Suprapubic skin (tissue), 4 donors: ENCODE measurements at regions not wholly inside any gene's neighbourhood (a gene's known extent, or its start where the extent isn't known, plus 50 kb on each side); places are given as distances from the start of the nearest gene placed in this dataset.

Source experiments
- DNase-seq, 2 donors: peaks; one replicate each; pipeline ENCODE4 v3.0.0-alpha.2; 2019; ENCODE audit warnings: low spot score in 2 of 2
- H3K27ac ChIP-seq: fragments of 200-600 bp; sonication (generic); one replicate; pipeline ENCODE4 v1.5.1; 2019
- H3K27me3 ChIP-seq: fragments of 200-600 bp; sonication (generic); one replicate; pipeline ENCODE4 v1.5.1; 2019
- H3K36me3 ChIP-seq: fragments of 200-600 bp; sonication (generic); one replicate; pipeline ENCODE4 v1.5.1; 2019
- H3K4me1 ChIP-seq: fragments of 200-600 bp; sonication (generic); one replicate; pipeline ENCODE4 v1.5.1; 2019
- H3K4me3 ChIP-seq: fragments of 200-600 bp; sonication (generic); one replicate; pipeline ENCODE4 v1.5.1; 2019; ENCODE audit warnings: mild to moderate bottlenecking
- H3K9me3 ChIP-seq: fragments of 200-600 bp; sonication (generic); one replicate; pipeline ENCODE4 v1.5.1; 2019
- EP300 ChIP-seq: sonication (generic); formaldehyde crosslinking; IDR thresholded peaks from one replicate; pipeline ENCODE4 v1.6.1; 2017; ENCODE audit warnings: antibody characterized with exemption
- POLR2A ChIP-seq, 2 donors: fragments of 450-650 bp; IDR thresholded peaks; one replicate each; pipeline ENCODE4 v1.6.1; 2017; ENCODE audit warnings: antibody characterized with exemption in 2 of 2, mild to moderate bottlenecking in 2 of 2, moderate library complexity in 2 of 2
- POLR2AphosphoS5 ChIP-seq, 3 donors: sonication (generic); formaldehyde crosslinking; IDR thresholded peaks; one replicate each; pipeline ENCODE4 v1.6.1; 2017; ENCODE audit warnings: antibody characterized with exemption in 3 of 3
- WGBS: methylation state at CpG from one replicate; pipeline ENCODE4 v1.1.5; 2018; 5-methylcytosine and 5-hydroxymethylcytosine counted together
- TF ChIP-seq, protein P1 (sequence below), 2 donors: fragments of 200-600 bp in 1 of 2; fragments of 450-650 bp in 1 of 2; sonication (generic) in 1 of 2; IDR thresholded peaks; one replicate each; pipeline ENCODE4 v1.5.1; 2016 to 2019; ENCODE audit warnings: antibody characterized with exemption in 2 of 2, mild to moderate bottlenecking in 1 of 2, moderate library complexity in 1 of 2

DNA sequence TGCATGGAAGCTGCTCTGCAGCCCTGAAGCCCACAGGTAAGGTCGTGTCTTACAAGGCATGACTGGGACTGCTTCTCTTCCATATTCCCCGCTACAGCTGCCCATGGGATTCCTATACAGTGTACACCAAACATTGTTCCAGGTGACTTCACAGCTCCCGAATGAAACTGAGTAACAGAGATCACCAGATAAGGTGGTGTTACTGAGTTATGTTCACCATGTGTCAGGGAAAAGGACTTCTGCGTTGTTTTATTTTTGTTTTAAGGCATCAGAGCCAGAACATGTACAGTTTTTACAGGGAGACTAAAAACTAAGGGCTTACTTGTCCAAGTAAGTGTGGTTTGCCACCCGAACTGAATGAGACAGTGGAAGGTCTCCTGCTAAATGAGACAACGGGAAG is 138.3 kb downstream of the CD83 start:
- no peaks in the 10 kb centered on the region for H3K27me3 ChIP-seq
- no peaks in the 10 kb centered on the region for H3K4me1 ChIP-seq
- no peak overlapping the region for H3K4me3 ChIP-seq
- no peak for TF ChIP-seq POLR2A (IDR thresholded peaks at IDR 0.05)
- no peak for TF ChIP-seq EP300
- TF ChIP-seq, protein P1, sequence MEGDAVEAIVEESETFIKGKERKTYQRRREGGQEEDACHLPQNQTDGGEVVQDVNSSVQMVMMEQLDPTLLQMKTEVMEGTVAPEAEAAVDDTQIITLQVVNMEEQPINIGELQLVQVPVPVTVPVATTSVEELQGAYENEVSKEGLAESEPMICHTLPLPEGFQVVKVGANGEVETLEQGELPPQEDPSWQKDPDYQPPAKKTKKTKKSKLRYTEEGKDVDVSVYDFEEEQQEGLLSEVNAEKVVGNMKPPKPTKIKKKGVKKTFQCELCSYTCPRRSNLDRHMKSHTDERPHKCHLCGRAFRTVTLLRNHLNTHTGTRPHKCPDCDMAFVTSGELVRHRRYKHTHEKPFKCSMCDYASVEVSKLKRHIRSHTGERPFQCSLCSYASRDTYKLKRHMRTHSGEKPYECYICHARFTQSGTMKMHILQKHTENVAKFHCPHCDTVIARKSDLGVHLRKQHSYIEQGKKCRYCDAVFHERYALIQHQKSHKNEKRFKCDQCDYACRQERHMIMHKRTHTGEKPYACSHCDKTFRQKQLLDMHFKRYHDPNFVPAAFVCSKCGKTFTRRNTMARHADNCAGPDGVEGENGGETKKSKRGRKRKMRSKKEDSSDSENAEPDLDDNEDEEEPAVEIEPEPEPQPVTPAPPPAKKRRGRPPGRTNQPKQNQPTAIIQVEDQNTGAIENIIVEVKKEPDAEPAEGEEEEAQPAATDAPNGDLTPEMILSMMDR (IDR thresholded peaks at IDR 0.05), result no peak
- no peak for TF ChIP-seq POLR2AphosphoS5 (IDR thresholded peaks at IDR 0.05)
- H3K36me3 ChIP-seq, result no peaks in the 10 kb centered on the region
- no peaks in the 10 kb centered on the region for H3K9me3 ChIP-seq
- DNase-seq, result no peak
- no peak overlapping the region for H3K27ac ChIP-seq
- WGBS, result 91% methylated on average over 6 of the region's 6 CpGs

DNA sequence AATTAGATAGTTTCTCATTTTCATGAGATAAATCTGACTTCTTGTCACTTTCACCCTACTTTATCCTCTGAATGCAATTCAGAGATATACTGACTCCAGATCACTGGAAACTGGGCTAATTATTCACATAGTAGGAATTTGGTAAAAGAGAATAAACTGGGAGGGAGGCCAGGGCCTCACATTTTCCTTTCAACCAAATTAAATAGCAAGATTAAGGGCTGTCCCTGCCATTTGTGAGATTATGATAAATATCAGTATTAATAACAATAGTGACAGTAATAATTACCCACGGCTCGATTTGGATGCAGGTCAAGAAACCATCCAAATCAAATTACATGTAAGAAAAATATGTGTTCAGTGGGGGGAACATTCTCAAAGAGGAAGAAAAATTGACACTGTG is 140.5 kb downstream of the CD83 start:
- DNase-seq, result no peak
- 51% methylated on average over 2 of the region's 2 CpGs for WGBS
- Histone ChIP-seq H3K36me3 (no peaks in the 10 kb centered on the region), H3K27me3 (no peaks in the 10 kb centered on the region), H3K4me3 (no peak overlapping the region), H3K4me1 (no peaks in the 10 kb centered on the region), H3K27ac (no peak overlapping the region), H3K9me3 (no peaks in the 10 kb centered on the region)
- TF ChIP-seq, protein P1 (IDR thresholded peaks at IDR 0.05), result no peak
- TF ChIP-seq POLR2A (IDR thresholded peaks at IDR 0.05), result no peak
- no peak for TF ChIP-seq EP300
- TF ChIP-seq POLR2AphosphoS5 (IDR thresholded peaks at IDR 0.05), result no peak

DNA sequence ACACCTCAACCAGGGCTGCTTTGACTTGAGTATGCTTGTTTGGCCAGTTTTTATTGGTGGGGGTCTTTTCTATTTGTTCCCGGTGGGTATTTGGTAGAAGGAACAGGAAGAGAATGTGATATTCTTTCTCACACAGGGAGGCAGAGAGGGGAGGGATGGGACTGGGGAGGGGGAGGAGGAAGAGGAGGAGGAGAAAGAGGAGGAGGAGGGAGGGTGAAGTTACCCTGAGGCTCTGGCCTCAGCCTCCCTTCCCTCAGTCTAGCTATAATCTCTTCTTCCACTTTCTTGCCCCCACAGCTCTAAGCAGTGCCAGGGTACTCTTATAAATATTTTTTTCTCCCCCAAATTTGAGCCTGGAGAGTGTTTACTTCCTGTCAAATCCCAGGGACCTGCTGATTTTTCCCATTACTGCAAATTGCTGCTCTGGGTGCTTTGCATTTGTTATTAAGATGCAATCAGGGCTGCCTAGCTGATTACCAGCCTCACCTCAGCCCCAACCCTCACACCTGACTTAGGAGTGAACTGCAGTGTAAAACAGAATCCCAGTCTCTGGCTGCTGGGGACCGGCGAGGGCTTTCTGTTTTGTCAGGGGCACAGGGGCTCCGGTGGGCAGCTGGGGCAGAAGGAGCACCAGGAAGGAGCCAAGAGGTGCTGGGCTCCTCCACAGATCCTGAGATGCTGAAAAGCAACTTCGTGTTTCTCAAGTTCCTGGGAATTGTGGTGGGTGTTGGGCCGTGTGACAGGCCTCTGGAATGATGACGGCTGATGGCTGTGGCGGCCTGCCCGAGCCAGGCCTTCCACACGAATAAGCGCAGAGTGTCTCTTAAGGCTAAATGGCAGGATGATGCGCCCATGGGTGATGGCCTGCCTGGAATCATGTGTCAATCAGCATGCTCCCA is 141.4 kb downstream of the CD83 start:
- 78% methylated on average over 7 of the region's 12 CpGs for WGBS
- no peaks in the 10 kb centered on the region for H3K27me3 ChIP-seq
- no peak for DNase-seq

DNA sequence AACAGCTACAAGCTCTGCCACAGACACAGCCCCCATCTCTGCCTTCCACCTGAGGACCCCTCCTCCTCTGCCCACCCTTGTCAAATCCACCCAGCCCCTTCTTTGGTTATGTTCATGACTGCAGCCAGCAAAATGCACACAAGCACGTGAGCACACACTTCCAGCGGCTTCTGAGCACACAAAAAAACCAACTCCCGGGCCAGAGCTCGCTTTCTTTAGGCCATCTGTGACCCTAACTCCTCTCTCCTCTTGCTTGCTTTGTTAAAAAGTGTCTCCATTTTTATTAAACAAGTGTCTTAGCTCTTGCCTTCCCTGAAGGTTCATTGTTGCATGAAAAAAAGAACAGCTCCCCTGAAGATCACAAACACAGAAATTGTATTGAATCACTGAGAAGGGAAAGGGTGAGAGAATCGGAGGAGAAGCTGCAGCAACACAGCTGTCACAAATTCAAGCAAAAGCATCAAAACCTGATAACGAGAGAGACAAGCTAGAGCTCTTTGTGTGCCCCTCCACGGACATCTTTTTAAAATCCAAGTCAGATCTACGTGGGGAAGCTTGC is 142.1 kb downstream of the CD83 start:
- 92% methylated on average over 8 of the region's 8 CpGs for WGBS
- no peaks in the 10 kb centered on the region for H3K4me1 ChIP-seq
- H3K9me3 ChIP-seq, result no peaks in the 10 kb centered on the region
- H3K36me3 ChIP-seq, result no peaks in the 10 kb centered on the region
- no peak for TF ChIP-seq POLR2A (IDR thresholded peaks at IDR 0.05)
- TF ChIP-seq, protein P1 (IDR thresholded peaks at IDR 0.05), result no peak
- no peak for TF ChIP-seq EP300
- TF ChIP-seq POLR2AphosphoS5 (IDR thresholded peaks at IDR 0.05), result no peak
- no peak overlapping the region for H3K4me3 ChIP-seq
- DNase-seq, result no peak
- H3K27me3 ChIP-seq, result no peaks in the 10 kb centered on the region
- H3K27ac ChIP-seq, result no peak overlapping the region

More for the DNA sequence above, 141.4 kb downstream of the CD83 start:
- Histone ChIP-seq H3K4me1 (no peaks in the 10 kb centered on the region), H3K36me3 (no peaks in the 10 kb centered on the region), H3K27ac (no peak overlapping the region), H3K9me3 (no peaks in the 10 kb centered on the region), H3K4me3 (no peak overlapping the region)
- TF ChIP-seq, protein P1 (IDR thresholded peaks at IDR 0.05), result no peak
- TF ChIP-seq POLR2A (IDR thresholded peaks at IDR 0.05) (no peak), POLR2AphosphoS5 (IDR thresholded peaks at IDR 0.05) (no peak), EP300 (no peak)

DNA sequence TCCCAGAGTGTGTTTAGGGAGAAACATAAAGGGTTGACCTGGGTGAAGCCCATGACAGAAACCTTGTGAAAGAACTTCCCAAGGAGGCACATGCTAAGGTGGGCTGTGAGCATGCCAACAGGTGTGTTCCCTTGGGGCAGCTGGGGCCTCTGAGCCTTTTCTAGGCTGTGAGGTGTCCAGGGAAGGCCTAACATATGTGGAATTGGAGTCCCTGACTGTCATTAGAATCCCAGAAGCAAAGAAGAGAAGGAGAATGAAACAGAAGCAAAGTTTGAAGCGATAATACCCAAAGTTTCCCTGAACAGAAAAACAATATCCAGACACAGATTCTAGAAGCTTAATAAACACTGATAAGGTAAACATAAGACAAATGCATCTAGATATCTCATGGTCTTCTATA is 143.3 kb downstream of the CD83 start:
- no peaks in the 10 kb centered on the region for H3K36me3 ChIP-seq
- no peak overlapping the region for H3K4me3 ChIP-seq
- no peaks in the 10 kb centered on the region for H3K9me3 ChIP-seq
- no peaks in the 10 kb centered on the region for H3K27me3 ChIP-seq
- DNase-seq, result no peak
- TF ChIP-seq POLR2AphosphoS5 (IDR thresholded peaks at IDR 0.05), result no peak
- no peak overlapping the region for H3K27ac ChIP-seq
- no peaks in the 10 kb centered on the region for H3K4me1 ChIP-seq
- 95% methylated on average over 1 of the region's 1 CpG for WGBS
